HG03521 (cell line): ENCODE measurements at regions not wholly inside any gene's neighbourhood (a gene's known extent, or its start where the extent isn't known, plus 50 kb on each side); places are given as distances from the start of the nearest gene placed in this dataset.
A peak's percentile ranks its signal among the peaks of the same experiment; 100 is the strongest.

Experiments used
- ATAC-seq: cut with Tn5 transposase; IDR thresholded peaks from one replicate; pipeline ENCODE4 v1.9.1; 2021; ENCODE audit warnings: mild to moderate bottlenecking, moderate library complexity; ENCODE audit not compliant: unreplicated experiment

DNA sequence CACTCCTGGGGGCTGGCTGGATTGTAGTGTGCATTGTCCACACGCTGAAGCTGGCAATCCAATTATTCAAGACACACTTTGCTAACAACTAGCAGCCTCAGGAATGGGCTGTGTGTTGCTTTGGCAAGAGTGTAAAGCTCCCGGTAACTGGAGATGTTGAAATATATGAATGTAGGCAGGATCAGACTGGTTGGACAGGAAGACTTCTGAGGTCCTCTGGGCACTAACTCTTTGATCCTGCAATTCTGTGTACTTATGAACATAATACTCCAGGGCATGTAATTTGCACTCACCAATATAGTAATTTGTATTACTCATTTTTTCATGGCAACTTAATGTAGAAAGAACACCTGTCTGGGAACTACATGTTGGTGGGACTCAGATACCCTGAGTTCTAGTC is 106.7 kb upstream of the SLC28A3 start:
- no peak for ATAC-seq

DNA sequence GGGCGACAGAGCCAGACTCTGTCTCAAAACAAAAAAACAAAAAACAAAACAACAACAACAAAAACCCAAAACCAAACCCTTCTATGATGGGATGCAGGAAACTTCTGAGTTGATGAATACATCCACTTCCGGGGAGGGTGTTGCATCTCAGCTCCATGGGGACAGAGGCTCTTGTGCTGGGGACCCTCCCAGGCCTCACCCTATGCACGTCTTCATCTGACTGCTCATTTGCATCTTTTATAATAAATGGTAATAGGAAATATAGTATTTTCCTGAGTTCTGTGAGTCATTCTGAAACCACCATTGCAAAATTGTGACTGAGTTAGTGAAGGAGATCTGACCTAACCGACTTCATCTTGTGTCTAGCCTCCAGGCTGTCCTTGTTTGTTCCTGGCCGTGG is 109.5 kb upstream of the SLC28A3 start:
- ATAC-seq: no peak

DNA sequence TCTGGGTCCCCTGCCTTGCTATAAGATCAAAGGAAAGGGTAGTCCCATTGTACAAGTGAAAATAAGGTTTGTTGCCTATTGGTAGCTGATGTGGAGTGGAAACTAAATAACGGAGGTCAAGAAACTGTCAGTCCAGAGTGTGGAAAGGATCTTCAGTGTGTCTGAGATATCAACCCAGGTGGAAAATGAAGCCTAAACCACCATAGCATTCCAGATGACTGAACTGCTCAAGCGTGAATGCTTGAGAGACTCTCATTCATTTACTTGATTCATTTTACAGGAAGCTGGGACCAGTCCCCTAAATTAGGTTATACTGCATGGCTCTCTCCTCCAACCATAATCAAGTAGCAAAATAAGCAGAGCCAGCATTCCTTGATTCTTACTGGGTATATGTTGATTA is 116.0 kb upstream of the SLC28A3 start:
- ATAC-seq: no peak

DNA sequence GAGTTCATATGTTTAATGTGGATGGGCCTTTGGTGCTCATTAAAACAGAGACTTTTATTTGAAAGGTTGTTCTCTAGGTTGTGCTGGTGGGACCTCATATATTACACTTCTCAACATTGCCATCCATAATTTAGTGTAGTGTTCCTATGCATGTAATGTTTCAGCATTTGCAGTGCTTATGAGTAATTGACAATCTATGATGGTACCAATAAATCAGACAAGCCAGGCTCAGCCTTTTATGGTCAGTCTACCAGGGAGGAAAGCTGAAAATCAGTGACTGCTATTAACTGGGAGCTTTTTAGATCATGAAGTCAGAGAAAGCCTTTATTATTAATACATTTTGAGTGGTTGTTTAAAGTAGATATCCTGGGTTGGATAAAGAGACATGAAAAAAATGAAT is 120.1 kb upstream of the SLC28A3 start:
- no peak for ATAC-seq

DNA sequence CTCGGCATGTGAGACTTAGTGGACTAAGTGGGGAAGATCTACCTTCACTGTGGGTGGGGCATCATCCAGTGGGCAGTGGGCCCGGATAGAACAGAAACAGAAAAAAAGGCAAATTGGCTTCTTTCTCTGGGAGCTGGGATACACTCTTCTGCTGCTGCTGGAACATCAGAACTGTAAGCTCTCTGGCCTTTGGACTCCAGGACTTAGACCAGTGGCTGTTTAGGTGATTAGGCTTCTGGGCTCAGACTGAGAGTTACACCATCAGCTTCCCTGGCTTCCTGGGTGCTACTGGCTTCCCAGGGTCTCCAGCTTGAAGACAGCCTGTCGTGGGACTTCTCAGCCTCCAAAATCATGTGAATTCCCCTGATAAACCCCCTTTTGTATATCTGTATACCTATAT is 122.7 kb upstream of the SLC28A3 start:
- ATAC-seq: no peak

DNA sequence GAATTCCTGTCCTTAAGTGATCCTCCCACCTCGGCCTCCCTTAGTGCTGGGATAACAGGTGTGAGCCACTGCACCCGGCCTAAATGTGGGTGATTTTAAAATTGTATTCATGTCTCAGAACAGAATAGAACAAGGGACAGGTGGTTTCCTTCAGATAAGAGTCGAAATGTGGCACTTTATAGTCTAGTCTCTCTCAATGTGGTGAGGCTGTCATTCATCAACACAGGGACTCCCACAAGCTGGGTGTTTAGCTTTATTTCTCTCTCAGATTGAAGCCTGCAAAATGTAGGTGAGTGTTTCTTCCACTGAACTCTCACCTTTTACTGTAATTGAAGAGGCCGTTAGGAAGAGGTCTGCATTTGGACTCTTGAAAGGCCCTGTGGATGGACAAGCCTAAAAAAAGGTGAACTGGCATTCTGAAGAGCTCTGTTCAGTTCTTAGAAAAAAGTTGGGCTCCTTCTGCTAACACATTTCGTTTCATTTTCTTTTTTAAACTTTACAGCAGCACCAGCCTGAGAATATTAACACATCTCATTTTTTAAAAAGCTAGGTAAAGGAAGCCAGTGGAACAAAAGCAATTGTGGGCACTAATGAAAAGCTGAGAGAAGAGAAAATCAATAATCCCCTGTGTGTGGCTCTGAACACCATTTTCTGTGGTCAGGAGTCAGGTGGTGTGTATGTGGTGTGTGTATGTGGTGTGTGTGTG is 126.2 kb upstream of the SLC28A3 start:
- ATAC-seq: no peak

DNA sequence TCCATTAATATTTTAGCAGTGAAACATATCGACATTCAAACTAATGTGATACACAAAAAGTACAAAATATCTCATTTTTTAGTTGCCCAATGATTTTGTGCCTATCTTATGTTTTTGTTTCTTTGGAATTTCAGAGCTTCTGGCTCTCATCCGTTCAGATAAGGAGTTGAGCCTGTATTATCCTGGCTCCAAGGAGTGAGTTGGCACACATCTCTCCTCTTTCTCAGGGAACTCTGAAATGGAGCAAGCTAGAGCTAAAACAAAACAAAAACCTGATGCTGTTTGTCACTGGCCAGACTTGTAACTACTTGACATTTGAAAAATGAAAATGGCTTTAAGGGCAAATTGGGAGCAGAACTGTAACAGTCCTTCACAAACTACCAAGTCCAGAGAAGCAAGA is 131.3 kb upstream of the SLC28A3 start:
- no peak for ATAC-seq

DNA sequence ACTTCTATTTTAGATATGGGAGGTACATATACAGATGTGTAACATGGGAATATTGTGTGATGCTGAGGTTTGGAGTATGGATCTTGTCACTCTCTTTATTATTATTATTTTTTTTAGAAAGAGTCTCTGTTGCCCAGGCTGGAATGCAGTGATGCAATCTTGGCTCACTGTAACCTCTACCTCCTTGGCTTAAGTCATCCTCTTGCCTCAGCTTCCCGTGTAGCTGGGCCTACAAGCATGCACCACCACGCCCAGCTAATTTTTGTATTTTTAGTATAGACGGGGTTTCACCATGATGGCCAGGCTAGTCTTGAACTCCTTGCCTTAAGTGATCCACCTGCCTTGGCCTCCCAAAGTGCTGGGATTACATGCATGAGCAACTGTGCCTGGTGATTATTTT is 138.4 kb upstream of the SLC28A3 start:
- ATAC-seq: no peak

DNA sequence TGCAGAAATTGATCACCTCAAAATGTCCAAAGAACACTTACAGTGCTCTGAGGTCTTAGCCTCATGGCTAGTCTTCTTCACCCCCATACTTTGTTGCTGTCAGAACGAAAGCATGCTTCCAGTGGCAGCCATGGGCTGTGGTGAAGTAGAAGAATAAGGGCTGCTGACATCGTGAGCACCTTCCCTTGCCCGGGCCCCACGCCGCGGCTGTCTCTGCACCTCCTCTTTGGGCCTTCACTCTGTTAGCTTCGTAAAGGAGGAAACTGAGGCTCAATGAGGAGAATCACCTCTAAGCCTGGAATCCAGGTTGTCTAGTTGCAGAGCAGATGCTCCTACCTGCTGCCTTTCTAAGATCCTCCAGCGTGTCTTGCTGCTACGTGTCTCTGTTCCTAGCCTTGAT is 139.5 kb upstream of the SLC28A3 start:
- no peak for ATAC-seq

DNA sequence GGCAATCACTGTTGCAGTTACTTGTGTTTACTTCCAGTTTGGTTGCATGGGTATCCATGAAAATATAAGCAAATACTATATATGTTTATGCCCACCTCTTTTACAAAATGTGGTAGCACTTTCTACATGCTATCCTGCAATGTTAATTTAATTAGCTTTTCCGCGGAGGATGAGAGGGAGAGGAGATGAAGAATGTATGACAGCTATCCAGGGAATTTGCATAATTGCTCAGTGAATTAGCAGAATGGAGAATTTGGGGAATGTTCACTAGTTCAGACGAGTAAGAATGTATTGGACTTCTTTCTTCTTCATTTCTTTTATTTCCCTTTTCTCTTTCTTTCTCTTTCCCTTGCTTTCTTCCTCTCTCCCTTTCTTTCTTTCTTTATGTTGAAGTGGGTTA is 140.7 kb upstream of the SLC28A3 start:
- no peak for ATAC-seq

DNA sequence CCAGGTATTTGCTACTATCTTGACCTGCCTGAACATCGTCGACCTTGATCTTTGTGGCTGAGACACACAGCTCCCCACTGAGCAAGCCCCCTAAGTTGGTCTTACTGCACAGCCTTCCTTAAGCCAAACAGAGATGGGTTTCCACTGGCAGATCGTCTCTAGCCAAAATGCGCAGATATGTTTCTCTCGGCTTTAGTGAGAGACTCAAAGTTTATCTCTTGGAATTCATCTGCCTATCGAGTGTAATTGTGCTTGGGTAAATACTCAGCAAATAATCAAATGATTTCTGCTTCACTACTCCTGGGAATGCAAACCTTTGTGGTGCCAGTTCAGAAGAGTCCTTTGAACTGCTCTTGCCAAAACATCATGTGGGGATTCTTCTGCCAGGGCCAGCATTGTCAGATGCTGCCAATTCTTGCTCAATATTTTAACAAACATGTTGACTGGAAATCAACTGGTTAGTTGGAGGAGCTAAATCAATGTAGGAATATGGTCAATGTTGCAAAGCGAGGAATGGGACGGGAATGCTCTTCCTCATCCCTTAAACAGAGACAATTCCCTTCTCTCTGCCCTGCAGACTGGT is 141.2 kb upstream of the SLC28A3 start:
- ATAC-seq: no peak

DNA sequence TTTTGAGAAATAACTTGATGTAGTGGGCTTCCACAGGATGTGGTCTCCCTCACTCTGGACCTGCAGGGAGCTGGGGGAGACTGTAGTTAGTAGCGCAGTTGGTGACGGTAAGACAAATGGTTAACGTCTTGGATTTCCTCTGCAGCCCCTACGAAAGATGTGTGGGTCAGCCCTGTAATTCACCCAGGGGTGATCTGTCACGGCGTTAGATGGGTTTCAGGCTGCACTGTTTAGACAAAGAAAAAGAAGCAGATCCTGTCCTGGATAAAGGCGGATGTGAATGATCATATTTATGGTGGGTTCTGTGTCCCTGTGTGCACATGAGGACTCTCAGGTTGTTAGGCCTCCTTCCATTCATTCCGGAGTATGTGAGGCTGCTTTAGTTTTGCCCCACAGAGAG is 142.0 kb upstream of the SLC28A3 start:
- no peak for ATAC-seq

DNA sequence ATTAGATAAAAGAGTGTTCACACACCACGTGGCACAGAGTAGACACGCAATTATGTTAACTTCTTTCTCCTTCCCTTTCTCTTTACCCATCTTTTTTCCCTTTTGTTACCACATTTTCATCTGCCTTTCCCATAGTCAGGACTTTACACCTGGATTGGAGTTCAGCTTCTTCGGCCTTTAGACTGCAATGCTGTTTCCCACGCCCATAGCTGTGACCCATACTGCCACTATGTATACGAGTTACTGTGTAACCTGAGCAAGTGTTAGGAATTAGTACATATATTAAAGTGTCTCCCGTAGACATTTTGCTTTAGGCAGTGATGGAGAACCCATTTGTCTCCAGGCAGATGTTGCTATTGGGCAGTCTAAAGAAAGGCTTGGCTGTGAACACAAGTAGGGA is 143.6 kb upstream of the SLC28A3 start:
- ATAC-seq: no peak

DNA sequence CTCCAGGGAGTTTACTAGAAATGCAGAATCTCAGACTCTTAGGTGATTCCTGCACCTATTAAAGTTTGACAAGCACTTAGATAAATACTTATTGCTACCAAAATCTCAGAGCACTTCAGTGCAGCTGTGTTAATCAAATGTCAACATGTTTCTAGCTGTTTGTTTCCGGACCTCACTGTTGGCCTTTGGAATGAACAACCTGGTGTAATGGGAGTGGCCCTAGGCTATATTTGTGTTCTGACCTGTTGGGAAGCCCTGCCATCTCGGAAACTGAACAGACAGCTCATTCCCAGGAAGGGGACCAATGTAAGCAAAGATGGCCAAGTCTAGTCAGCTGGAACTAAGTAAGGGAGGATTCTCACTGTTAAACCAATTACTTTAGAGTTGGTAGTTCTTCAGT is 145.0 kb upstream of the SLC28A3 start:
- no peak for ATAC-seq

DNA sequence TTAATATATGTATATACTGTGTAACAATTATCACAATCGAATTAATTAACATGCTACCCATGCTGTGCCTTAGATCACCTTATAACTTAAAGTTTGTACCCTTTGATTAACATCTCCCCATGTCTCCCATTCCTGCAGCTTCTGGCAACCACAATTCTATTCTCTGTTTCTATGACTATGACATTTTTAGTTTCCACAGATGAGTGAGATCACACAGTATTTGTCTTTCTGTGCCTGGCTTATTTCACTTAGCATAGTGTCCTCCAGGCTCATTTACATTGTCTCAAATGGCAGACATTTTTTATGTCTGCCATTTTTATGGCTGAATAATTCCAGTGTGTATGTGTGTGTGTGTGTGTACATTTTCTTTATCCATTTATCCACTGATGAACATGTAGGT is 146.1 kb upstream of the SLC28A3 start:
- no peak for ATAC-seq

DNA sequence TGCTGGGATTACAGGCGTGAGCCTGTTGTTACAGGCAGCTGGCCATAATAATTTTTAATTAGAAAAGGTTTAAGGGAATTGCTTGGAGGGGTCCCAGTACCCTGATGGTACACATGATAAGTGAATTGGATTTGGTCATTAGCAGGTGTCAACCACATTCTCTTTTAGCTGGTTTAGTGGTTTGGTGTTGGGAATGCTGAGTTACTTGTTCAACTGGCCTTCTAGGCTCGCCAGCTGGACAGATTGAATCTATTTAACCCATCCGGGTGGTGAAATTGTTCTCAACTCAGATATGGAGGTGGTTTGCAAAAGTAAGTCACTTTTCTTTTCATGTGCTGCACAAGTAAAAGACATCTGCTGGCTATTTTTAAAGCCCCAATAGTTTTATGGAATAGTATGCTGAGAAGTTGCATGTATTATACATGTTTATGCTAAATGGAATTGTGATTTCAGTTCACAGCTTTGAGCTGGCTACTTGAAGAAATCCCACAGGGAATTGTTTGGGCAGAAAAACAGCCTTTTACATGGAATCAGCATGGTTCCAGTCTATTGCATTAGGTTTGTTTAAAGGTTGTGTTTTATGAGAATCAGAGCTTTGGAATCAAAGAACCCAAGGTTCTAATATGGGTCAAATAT is 149.8 kb upstream of the SLC28A3 start:
- ATAC-seq: no peak

DNA sequence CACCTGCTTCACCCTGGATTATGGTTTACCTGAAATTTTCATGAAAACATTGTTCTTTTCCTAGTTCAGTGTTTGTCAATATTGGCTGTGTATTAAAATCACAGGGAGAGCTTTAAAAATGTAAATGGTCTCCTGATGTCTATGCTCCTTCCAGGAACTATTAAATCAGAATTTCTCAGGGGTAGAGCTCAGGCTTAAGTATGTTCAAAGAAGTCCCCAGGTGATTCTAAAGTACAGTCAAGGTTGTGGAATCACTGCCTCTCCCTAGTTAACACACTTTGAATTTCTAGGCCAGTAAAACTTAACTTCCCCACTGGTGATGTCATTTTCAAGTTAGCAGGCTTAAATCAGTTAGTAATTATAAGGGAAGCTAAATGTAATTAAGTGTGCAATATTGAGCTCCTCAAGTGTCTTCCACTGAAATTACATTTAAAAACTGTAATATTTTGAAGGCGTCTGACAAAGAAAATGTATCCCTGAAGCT is 150.3 kb upstream of the SLC28A3 start:
- ATAC-seq: no peak

DNA sequence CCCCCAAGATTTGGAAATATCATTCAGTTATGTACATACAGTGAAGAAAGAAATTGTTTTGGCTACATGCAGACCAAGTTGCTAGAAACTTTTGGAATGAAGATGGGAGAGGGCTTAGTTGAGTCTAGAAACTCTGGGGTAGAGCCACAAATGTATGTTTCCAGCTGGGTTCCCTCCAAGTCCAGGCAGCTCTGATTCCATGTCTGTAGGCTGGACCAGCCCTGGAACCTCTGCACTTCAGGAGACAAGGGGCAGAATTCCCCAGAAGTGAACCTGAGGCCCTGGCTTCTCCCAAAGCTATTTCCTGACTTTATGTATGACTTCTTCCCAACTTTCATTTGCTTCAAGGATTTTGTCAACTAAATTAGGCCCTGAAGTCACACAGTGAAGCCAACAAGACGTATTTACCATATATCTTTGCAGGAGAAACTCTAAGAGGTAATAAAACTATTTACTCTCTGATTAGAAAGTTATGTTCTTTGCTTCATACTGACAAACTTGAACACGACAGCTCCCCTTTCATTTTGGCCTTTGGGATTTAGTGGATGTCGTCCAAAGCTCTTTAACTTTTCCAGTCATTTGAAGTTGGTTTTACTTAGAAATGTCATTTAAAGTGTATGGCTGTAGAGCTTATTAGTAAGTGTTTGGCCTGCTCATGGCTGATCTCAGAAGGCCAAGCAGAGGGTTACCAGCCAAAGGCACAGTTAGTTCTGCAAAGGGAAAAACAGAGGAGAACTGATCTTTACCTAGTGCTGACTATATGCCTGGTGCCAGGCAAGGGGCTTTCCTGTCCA is 152.0 kb upstream of the SLC28A3 start:
- ATAC-seq: no peak

DNA sequence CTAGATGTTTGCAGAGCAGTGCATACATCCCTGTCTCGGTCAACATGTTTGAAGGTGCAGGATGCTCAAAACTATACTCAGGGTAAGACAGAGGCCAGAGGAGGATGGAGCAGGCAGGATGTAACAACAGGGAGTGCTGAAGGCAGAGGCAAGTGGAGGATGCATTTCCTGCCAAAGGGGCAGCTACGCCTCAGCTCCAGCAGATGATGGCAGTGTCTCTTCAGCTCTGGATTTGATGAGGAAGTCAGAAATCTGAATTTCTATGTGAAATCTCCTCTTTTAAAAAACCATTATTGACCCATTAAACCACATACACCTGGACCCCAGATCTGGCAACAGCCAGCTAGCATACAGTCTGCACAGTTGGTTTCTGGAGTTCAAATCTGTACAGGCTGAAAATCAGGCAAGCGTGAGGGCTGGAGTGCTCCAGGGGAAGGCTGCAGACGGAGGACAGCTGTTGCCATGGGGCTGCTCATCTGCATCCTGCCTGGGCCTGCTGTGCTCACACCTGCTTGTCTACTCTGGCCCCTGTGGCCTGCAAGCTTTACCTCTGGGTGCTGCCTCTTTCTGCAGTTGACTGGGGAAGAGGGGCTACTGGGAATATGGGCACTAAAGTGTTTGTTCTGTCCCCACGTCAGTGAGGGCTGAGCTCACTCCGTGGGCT is 152.9 kb upstream of the SLC28A3 start:
- no peak for ATAC-seq

DNA sequence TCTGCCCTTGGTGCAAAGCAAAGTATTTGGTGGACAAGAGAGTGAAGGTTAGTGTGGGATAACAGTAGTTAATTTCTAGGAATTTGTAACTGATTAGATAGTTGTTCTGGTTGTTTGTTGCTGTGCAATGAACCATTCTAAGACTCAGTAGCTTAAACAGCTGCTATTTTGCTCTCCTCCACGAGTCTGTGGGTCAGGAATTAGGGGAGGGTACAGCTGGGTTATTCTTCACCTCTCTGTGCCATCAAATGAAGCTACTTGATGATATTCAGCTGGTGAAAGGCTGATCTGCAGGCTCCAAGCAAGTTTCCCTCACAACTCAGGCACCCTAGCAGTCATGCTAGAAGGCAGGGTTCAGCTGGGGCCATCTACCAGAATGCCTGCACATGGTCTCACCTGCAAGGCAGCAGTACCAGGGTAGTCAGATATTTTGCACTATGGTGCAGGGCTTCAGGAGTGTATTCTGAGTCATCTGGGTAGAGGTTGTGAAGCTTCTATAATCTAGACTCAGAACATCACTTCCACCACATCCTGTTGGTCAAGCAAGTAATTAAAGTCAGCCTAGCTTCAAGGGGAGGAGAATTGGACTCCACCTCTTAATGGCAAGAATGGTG is 159.5 kb upstream of the SLC28A3 start:
- peak; percentile 99 for ATAC-seq

DNA sequence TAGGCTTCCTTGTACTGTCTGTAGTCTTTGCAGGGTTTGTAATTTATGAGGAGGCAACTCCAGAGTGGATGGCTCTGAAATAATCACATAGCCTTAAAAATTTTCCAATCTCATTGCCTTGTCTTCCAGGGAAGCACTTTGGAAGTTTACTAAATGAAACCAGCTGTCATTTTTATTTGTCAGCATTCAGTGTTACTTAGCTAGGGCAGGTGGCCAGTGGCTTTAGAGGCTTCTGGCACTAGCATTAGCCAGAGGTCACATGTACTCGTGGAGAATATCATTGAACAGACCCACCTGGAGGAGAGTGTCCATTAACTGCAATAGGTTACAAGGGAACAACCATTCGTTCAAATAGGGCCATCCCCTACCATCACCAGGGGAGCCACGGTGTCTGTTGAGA is 160.3 kb upstream of the SLC28A3 start:
- ATAC-seq: no peak
